CD14-positive monocyte (primary cell): ENCODE measurements at regions not wholly inside any gene's neighbourhood (a gene's known extent, or its start where the extent isn't known, plus 50 kb on each side); places are given as distances from the start of the nearest gene placed in this dataset.
A peak's percentile ranks its signal among the peaks of the same experiment; 100 is the strongest.

Experiments used
- DNase-seq, 3 donors: peaks; one replicate each; pipeline ENCODE4 v3.0.0-alpha.2; 2011 to 2022
- H2AFZ ChIP-seq: 2 replicates; pipeline ENCODE4 v1.6.0; 2012; ENCODE audit warnings: mild to moderate bottlenecking, low read depth, low read length, inconsistent platforms; ENCODE audit not compliant: insufficient read depth, poor library complexity, severe bottlenecking
- H3K27ac ChIP-seq, 2 donors: 1 replicate in 1 of 2; 2 replicates in 1 of 2; pipeline ENCODE4 v1.5.1; 2012 to 2013; ENCODE audit warnings: low read length in 2 of 2, control low read depth in 1 of 2, inconsistent platforms in 1 of 2, low read depth in 1 of 2, mild to moderate bottlenecking in 1 of 2
- H3K27me3 ChIP-seq, 2 donors: one replicate each; pipeline versions ENCODE4 v1.6.0 to v1.6.1; 2011 to 2013; ENCODE audit warnings: low read length in 2 of 2; ENCODE audit not compliant: control insufficient read depth in 2 of 2, insufficient read depth in 2 of 2
- H3K36me3 ChIP-seq, 2 donors: replicated peaks in 1 of 2; 1 replicate in 1 of 2; 2 replicates in 1 of 2; pipeline versions ENCODE4 v1.5.1 to v1.6.1; 2012 to 2013; ENCODE audit warnings: low read length in 2 of 2, control low read depth in 1 of 2, inconsistent platforms in 1 of 2, mild to moderate bottlenecking in 1 of 2; ENCODE audit not compliant: insufficient read depth in 2 of 2, control insufficient read depth in 1 of 2
- H3K4me1 ChIP-seq, 2 donors: 1 replicate in 1 of 2; 2 replicates in 1 of 2; pipeline versions ENCODE4 v1.5.1 to v1.6.1; 2012 to 2013; ENCODE audit warnings: low read length in 2 of 2, control low read depth in 1 of 2, inconsistent platforms in 1 of 2, mild to moderate bottlenecking in 1 of 2, moderate library complexity in 1 of 2; ENCODE audit not compliant: insufficient read depth in 2 of 2, control insufficient read depth in 1 of 2
- H3K4me2 ChIP-seq: replicated peaks from 2 replicates; pipeline ENCODE3; 2012; ENCODE audit warnings: low read length, moderate library complexity, mild to moderate bottlenecking; ENCODE audit not compliant: poor library complexity, severe bottlenecking; ENCODE audit errors: extremely low read depth
- H3K4me3 ChIP-seq, 3 experiments: fragments of 200-600 bp in 1 of 3; sonication (generic) in 1 of 3; replicated peaks in 1 of 3; 1 replicate in 2 of 3; 2 replicates in 1 of 3; pipeline ENCODE4 v1.5.1; 2011 to 2013; ENCODE audit warnings: low read length in 3 of 3, mild to moderate bottlenecking in 3 of 3, control low read depth in 2 of 3, low read depth in 2 of 3, inconsistent platforms in 1 of 3, moderate library complexity in 1 of 3
- H3K79me2 ChIP-seq: 2 replicates; pipeline ENCODE4 v1.6.0; 2012; ENCODE audit warnings: mild to moderate bottlenecking, control low read depth, inconsistent platforms, low read length, moderate library complexity; ENCODE audit not compliant: insufficient read depth
- H3K9ac ChIP-seq: 2 replicates; pipeline ENCODE4 v1.6.0; 2017; ENCODE audit warnings: low read length, mild to moderate bottlenecking; ENCODE audit not compliant: insufficient read depth, poor library complexity, severe bottlenecking
- H3K9me3 ChIP-seq, 2 donors: replicated peaks in 1 of 2; 1 replicate in 1 of 2; 2 replicates in 1 of 2; pipeline versions ENCODE4 v1.5.1 to v1.6.1; 2012 to 2013; ENCODE audit warnings: low read length in 2 of 2, control low read depth in 1 of 2; ENCODE audit not compliant: control insufficient read depth in 1 of 2, insufficient read depth in 1 of 2
- H4K20me1 ChIP-seq: 2 replicates; pipeline ENCODE4 v1.6.0; 2012; ENCODE audit warnings: mild to moderate bottlenecking, low read length, control low read depth, moderate library complexity; ENCODE audit not compliant: insufficient read depth
- H3K27ac Mint-ChIP-seq, 7 donors: one replicate each; pipeline ENCODE4 v1.8.0; 2020; ENCODE audit warnings: mild to moderate bottlenecking in 7 of 7, mixed read lengths in 7 of 7, moderate library complexity in 6 of 7, inconsistent platforms in 2 of 7
- H3K27me3 Mint-ChIP-seq, 3 donors: one replicate each; pipeline ENCODE4 v1.8.0; 2021 to 2022; ENCODE audit warnings: low read depth in 3 of 3, mild to moderate bottlenecking in 3 of 3, mixed read lengths in 3 of 3, moderate library complexity in 3 of 3, inconsistent platforms in 1 of 3
- H3K36me3 Mint-ChIP-seq, 2 donors: one replicate each; pipeline ENCODE4 v1.8.0; 2020; ENCODE audit warnings: mixed read lengths in 2 of 2, inconsistent platforms in 1 of 2, mild to moderate bottlenecking in 1 of 2
- H3K4me1 Mint-ChIP-seq: one replicate; pipeline ENCODE4 v1.8.0; 2020; ENCODE audit warnings: mild to moderate bottlenecking, mixed read lengths
- H3K4me3 Mint-ChIP-seq, 2 donors: one replicate each; pipeline ENCODE4 v1.8.0; 2020; ENCODE audit warnings: mild to moderate bottlenecking in 2 of 2, mixed read lengths in 2 of 2, moderate library complexity in 1 of 2
- H3K9me3 Mint-ChIP-seq, 7 donors: one replicate each; pipeline ENCODE4 v1.8.0; 2020 to 2022; ENCODE audit warnings: mixed read lengths in 7 of 7, mild to moderate bottlenecking in 6 of 7, moderate library complexity in 6 of 7, inconsistent platforms in 2 of 7
- WGBS: methylation state at CpG from one replicate; pipeline ENCODE4 v1.1.5; 2013; ENCODE audit warnings: missing lambda C conversion rate; ENCODE audit not compliant: insufficient coverage; 5-methylcytosine and 5-hydroxymethylcytosine counted together
- intact Hi-C, 2 donors: fragments of 100-400 bp; cut with micrococcal nuclease; formaldehyde crosslinking; loops; one replicate each; pipeline versions ENCODE4 v1.15.0 to v1.15.1; 2023
- TF ChIP-seq, protein P1 (sequence below): fragments of 200-600 bp; IDR thresholded peaks from one replicate; pipeline ENCODE4 v1.8.0; 2022; ENCODE audit warnings: antibody characterized with exemption, mild to moderate bottlenecking

DNA sequence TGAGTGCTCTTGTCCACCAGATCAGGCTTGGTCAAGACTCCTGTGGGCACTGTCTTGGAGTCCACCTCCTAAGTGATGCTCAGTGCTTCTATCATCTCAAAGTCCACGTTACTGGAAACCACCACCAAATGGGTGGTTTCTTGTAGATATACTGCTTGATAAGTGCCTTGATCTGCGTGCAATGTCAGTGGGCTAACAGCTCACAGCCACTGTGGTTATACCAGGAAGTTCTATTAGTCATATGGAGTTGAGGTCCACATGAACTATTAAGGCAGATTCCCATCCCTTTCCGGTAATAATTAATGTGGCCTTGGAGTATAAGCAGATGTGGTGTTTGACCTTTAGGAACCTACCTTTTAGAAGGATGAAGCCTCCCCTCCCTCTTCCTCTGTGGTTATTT, 161.9 kb downstream of the ZNF518B start:
- peaks cover 0 to 2% (median 0%) of the 10 kb centered on the region in 3 donors for H3K27me3 Mint-ChIP-seq
- H3K9me3 ChIP-seq: no peaks in the 10 kb centered on the region
- H3K4me3 Mint-ChIP-seq: no peak overlapping the region
- no peaks in the 10 kb centered on the region for H3K4me1 ChIP-seq
- H3K9me3 Mint-ChIP-seq: peaks cover 0 to 12% (median 2%) of the 10 kb centered on the region in 7 donors
- intact Hi-C loops: no loop called here
- no peak overlapping the region for H3K9ac ChIP-seq
- H4K20me1 ChIP-seq: no peaks in the 10 kb centered on the region
- H3K27ac ChIP-seq: no peak overlapping the region
- no peaks in the 10 kb centered on the region for H3K4me1 Mint-ChIP-seq
- no peak overlapping the region for H3K4me2 ChIP-seq
- H2AFZ ChIP-seq: no peak overlapping the region
- no peaks in the 10 kb centered on the region for H3K36me3 Mint-ChIP-seq
- H3K27me3 ChIP-seq: no peaks in the 10 kb centered on the region
- H3K4me3 ChIP-seq: no peak overlapping the region
- WGBS: 80% methylated on average over 1 of the region's 3 CpGs
- TF ChIP-seq, protein P1, sequence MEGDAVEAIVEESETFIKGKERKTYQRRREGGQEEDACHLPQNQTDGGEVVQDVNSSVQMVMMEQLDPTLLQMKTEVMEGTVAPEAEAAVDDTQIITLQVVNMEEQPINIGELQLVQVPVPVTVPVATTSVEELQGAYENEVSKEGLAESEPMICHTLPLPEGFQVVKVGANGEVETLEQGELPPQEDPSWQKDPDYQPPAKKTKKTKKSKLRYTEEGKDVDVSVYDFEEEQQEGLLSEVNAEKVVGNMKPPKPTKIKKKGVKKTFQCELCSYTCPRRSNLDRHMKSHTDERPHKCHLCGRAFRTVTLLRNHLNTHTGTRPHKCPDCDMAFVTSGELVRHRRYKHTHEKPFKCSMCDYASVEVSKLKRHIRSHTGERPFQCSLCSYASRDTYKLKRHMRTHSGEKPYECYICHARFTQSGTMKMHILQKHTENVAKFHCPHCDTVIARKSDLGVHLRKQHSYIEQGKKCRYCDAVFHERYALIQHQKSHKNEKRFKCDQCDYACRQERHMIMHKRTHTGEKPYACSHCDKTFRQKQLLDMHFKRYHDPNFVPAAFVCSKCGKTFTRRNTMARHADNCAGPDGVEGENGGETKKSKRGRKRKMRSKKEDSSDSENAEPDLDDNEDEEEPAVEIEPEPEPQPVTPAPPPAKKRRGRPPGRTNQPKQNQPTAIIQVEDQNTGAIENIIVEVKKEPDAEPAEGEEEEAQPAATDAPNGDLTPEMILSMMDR: no peak
- H3K36me3 ChIP-seq: no peaks in the 10 kb centered on the region
- no peak overlapping the region for H3K27ac Mint-ChIP-seq
- no peak for DNase-seq
- H3K79me2 ChIP-seq: no peaks in the 10 kb centered on the region

DNA sequence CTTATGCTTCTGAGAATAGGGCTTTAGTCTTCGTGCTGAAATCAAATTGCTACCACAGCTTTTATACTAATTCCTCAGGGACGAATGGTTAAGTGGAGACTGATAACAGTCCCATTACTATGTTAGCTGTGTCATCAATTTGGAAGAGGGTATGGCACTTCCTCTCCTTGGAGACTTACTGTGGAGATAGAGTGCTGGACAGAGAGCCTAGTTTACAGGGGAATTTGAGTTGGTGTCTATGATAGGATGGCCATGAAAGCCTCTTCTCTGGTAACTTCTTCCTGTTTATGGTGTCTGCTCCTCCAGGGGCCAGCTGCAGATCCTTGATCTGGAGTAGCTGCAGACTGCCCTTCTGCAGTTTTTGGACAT, 167.7 kb downstream of the ZNF518B start:
- H3K4me1 ChIP-seq: no peaks in the 10 kb centered on the region
- H3K4me2 ChIP-seq: no peak overlapping the region
- intact Hi-C loops: no loop called here
- no peak overlapping the region for H3K4me3 Mint-ChIP-seq
- H3K36me3 Mint-ChIP-seq: no peaks in the 10 kb centered on the region
- WGBS: no CpG with 5 or more reads among the region's 2 CpGs
- no peak overlapping the region for H3K4me3 ChIP-seq
- no peak overlapping the region for H3K9ac ChIP-seq
- no peak overlapping the region for H3K27ac ChIP-seq
- peak overlapping the region in 1 of 7 donors; percentile 28 for H3K27ac Mint-ChIP-seq
- peaks cover 0 to 12% (median 2%) of the 10 kb centered on the region in 7 donors for H3K9me3 Mint-ChIP-seq
- no peak overlapping the region for H2AFZ ChIP-seq
- no peaks in the 10 kb centered on the region for H4K20me1 ChIP-seq
- H3K4me1 Mint-ChIP-seq: no peaks in the 10 kb centered on the region
- no peaks in the 10 kb centered on the region for H3K27me3 ChIP-seq
- no peaks in the 10 kb centered on the region for H3K9me3 ChIP-seq
- no peaks in the 10 kb centered on the region for H3K79me2 ChIP-seq
- TF ChIP-seq, protein P1: no peak
- no peak for DNase-seq
- H3K27me3 Mint-ChIP-seq: peaks cover 0 to 2% (median 0%) of the 10 kb centered on the region in 3 donors
- H3K36me3 ChIP-seq: no peaks in the 10 kb centered on the region
